ENCODE measurements at regions not wholly inside any gene's neighbourhood (a gene's known extent, or its start where the extent isn't known, plus 50 kb on each side); places are given as distances from the start of the nearest gene placed in this dataset.
"Not testable (repeated sequence)": the region's sequence is repeated elsewhere in the genome, so short reads cannot be mapped to it uniquely, and the experiment has no call there.

GRCh38 chr12:127127897-127128296, 1139.1 kb upstream of the TMEM132C start:
- H3K4me3 ChIP-seq (ENCODE audit: low read depth, low read length) = no peak overlapping the region
- DNase-seq (ENCODE audit: low read depth) = no peak
- TF ChIP-seq CTCF (IDR thresholded peaks at IDR 0.05; ENCODE audit: low read depth, low read length) = no peak
- no peak for TF ChIP-seq MAX (IDR thresholded peaks at IDR 0.05; ENCODE audit: low read depth, low read length)
- TF ChIP-seq POLR2A (IDR thresholded peaks at IDR 0.05; ENCODE audit: extremely low read depth, insufficient read length) = no peak
- no peak for TF ChIP-seq MYC (IDR thresholded peaks at IDR 0.05; ENCODE audit: low read depth, low read length)

GRCh38 chr12:127130506-127131124, 1136.4 kb upstream of the TMEM132C start:
- TF ChIP-seq CTCF (IDR thresholded peaks at IDR 0.05; ENCODE audit: low read depth, low read length) (no peak), MYC (IDR thresholded peaks at IDR 0.05; ENCODE audit: low read depth, low read length) (no peak), POLR2A (IDR thresholded peaks at IDR 0.05; ENCODE audit: extremely low read depth, insufficient read length) (no peak), MAX (IDR thresholded peaks at IDR 0.05; ENCODE audit: low read depth, low read length) (no peak)
- no peak for DNase-seq (ENCODE audit: low read depth)
- no peak overlapping the region for H3K4me3 ChIP-seq (ENCODE audit: low read depth, low read length)

- H3K4me3 ChIP-seq (ENCODE audit: low read depth, low read length) = no peak overlapping the region
- no peak for DNase-seq (ENCODE audit: low read depth)
- TF ChIP-seq CTCF (IDR thresholded peaks at IDR 0.05; ENCODE audit: low read depth, low read length) (no peak), MYC (IDR thresholded peaks at IDR 0.05; ENCODE audit: low read depth, low read length) (no peak), POLR2A (IDR thresholded peaks at IDR 0.05; ENCODE audit: extremely low read depth, insufficient read length) (no peak), MAX (IDR thresholded peaks at IDR 0.05; ENCODE audit: low read depth, low read length) (no peak)
These were observed 1133.2 kb upstream of the TMEM132C start for GRCh38 chr12:127133675-127134335.

GRCh38 chr12:127140864-127141484, 1126.0 kb upstream of the TMEM132C start:
- not testable (repeated sequence) for H3K4me3 ChIP-seq (ENCODE audit: low read depth, low read length); DNase-seq (ENCODE audit: low read depth)

- no peak for DNase-seq (ENCODE audit: low read depth)
- H3K4me3 ChIP-seq (ENCODE audit: low read depth, low read length) = no peak overlapping the region
- TF ChIP-seq CTCF (IDR thresholded peaks at IDR 0.05; ENCODE audit: low read depth, low read length) = no peak
- no peak for TF ChIP-seq MAX (IDR thresholded peaks at IDR 0.05; ENCODE audit: low read depth, low read length)
- no peak for TF ChIP-seq MYC (IDR thresholded peaks at IDR 0.05; ENCODE audit: low read depth, low read length)
- no peak for TF ChIP-seq POLR2A (IDR thresholded peaks at IDR 0.05; ENCODE audit: extremely low read depth, insufficient read length)
These were observed 1124.0 kb upstream of the TMEM132C start for GRCh38 chr12:127143020-127143419.

- TF ChIP-seq CTCF (IDR thresholded peaks at IDR 0.05; ENCODE audit: low read depth, low read length) = no peak
- TF ChIP-seq MAX (IDR thresholded peaks at IDR 0.05; ENCODE audit: low read depth, low read length) = no peak
- TF ChIP-seq MYC (IDR thresholded peaks at IDR 0.05; ENCODE audit: low read depth, low read length) = no peak
- no peak for TF ChIP-seq POLR2A (IDR thresholded peaks at IDR 0.05; ENCODE audit: extremely low read depth, insufficient read length)
- H3K4me3 ChIP-seq (ENCODE audit: low read depth, low read length) = no peak overlapping the region
These were observed 1122.2 kb upstream of the TMEM132C start for GRCh38 chr12:127144770-127145169.

More at GRCh38 chr12:127144770-127145169, 1122.2 kb upstream of the TMEM132C start:
- no peak for DNase-seq (ENCODE audit: low read depth)
